NCI-H1092 (cell line): ENCODE measurements at regions not wholly inside any gene's neighbourhood (a gene's known extent, or its start where the extent isn't known, plus 50 kb on each side); places are given as distances from the start of the nearest gene placed in this dataset.

ENCODE experiments used
- DNase-seq: peaks from one replicate; lab custom pipeline; 2025; lab: John Stamatoyannopoulos, UW

DNA sequence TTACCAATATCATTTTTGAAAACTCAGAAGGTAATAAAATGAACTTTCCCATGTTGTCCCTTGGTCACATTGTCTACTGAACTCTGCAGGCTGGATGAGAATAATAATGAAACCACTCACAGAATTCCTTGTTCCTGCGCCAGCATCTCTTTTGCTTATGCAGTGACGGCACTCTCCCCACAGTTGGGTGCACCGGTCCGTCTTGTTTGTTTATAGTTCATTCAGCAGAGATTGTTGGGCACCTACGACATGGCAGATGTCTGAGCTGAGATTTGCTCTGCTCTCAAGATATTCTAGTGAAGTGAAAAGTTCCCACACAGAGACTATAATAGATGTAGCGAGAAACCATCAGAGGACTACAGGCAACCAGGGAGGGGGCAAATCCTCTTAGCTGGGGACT lies 375.7 kb upstream of the CDH11 start:
- no peak for DNase-seq

- DNase-seq: no peak
These were observed 373.2 kb upstream of the CDH11 start for GRCh38 chr16:65495106-65495505.

DNA sequence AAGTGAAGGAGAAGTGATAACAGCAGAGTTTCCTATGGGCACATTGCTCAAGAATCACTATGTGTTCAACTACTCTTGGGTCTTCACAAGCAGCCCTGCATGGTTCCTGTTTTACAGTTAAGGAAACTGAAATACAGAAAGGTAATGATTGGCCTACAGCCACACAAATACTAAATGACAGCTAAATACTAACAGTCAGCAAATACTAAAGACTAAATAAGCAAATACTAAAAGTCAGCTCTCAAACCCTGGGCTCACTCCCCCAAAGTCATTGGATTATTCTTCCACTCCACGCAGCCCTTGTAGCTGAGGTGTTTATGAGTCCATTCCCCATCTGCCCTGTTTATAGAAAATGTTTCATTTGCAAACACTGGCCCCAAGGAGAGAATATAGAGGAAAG lies 372.7 kb upstream of the CDH11 start:
- DNase-seq: no peak

- no peak for DNase-seq
These were observed 372.2 kb upstream of the CDH11 start for GRCh38 chr16:65494080-65494479.

DNA sequence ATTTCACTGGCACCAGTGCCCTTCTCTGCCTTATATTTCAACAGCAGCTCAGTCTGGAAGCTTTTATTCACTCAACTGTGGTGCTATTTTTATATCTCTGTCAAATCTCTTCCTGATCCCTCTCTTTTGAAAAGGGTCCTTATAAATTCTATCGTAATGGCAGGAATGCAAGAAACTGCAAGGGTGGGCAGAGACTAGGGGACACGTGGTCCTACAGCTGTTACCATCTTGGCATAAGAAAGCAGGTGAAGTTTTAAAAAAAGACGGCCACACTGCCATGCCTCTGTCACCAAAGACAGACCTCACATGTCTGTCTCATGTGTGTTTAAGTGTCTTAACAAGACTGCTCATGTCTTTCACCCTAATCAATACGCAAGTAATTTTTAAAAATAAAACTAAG lies 368.4 kb upstream of the CDH11 start:
- no peak for DNase-seq

- DNase-seq: no peak
These were observed 367.7 kb upstream of the CDH11 start for GRCh38 chr16:65489531-65490023.

GRCh38 chr16:65487231-65487630 lies 365.4 kb upstream of the CDH11 start:
- no peak for DNase-seq

GRCh38 chr16:65481956-65482355 lies 360.1 kb upstream of the CDH11 start:
- DNase-seq: no peak

- peak; percentile 13 for DNase-seq
These were observed 358.6 kb upstream of the CDH11 start for GRCh38 chr16:65480281-65481091.

DNA sequence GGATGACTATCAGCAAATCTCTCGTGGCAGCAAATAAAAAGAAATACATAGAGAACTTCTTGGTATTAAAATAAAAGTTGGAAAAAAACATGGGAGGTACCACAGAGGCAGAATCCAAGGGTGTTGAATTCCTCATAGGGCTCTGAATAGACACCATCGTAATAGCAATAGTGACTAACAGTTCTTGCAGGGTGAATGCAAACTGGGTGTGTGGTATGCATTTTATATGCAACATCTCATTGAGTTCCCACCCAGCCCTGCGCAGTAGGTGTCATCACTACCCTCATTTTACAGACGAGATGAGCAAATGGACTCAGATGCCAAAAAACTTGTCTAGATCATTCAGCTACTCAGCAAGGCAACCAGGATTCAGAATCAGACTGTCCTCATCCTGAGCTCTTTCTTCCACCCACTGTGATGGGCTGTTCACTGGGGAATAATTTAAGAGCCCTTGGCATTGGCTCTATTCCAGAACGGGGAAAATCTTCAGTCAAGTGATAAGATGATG lies 354.6 kb upstream of the CDH11 start:
- no peak for DNase-seq

DNA sequence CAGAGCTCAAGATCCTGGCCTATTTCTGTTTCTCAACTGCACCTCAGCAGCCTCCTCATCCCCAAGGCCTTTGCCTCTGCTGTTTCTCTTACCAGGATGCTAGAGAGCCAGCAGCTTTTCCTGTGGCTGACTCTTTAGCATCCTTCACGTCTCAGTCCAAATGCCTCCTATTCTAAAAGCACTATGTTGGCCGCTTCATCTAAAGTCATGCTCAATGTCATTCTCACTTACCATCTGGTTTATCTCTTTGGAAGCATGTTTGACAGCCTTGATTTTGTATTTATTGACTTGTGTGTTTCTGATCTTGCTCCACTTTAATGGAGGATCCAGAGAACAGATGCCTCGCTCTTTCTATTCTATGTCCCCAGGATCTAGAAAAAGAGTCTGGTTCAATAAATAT lies 351.8 kb upstream of the CDH11 start:
- no peak for DNase-seq

GRCh38 chr16:65469116-65469515 lies 347.3 kb upstream of the CDH11 start:
- no peak for DNase-seq

GRCh38 chr16:65468133-65468532 lies 346.3 kb upstream of the CDH11 start:
- no peak for DNase-seq

- no peak for DNase-seq
These were observed 341.9 kb upstream of the CDH11 start for GRCh38 chr16:65463652-65464260.

DNA sequence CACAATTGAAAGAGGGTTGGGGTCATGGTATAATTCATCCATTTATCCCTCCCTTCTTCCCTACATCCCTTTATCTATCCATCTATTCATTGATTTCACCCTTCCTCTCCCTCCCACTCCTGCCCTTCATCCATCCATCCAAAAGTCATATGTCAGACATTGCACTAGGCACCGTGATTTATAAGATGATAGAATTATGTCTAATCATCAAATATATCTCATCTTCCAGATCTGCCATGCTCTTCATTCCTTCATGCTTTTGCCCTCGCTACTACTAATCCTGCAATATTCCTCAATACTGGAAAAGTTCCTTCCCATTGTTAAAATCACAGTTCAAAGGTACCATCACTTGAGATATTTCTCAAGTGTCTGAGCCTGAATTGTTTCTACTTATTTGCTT lies 335.2 kb upstream of the CDH11 start:
- no peak for DNase-seq

DNA sequence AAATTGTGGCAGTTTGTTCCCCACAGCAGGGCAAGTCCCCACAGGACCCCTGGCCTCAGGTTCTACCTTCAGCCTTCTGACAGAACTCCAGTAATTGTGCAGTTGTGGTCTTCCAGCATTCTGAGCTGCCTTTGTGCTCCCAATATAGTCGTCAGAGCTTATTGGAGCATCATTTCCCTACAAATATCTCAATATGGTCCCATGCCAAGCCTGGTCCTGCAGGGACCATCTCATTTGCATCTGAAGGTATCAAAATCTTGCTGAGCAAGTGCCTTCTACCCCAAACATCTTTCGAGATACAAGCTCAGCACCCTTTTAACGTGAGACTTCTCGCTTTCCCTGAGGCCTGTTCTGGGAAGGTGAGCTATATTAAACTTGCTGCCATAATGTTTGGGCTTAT lies 333.9 kb upstream of the CDH11 start:
- DNase-seq: no peak

DNA sequence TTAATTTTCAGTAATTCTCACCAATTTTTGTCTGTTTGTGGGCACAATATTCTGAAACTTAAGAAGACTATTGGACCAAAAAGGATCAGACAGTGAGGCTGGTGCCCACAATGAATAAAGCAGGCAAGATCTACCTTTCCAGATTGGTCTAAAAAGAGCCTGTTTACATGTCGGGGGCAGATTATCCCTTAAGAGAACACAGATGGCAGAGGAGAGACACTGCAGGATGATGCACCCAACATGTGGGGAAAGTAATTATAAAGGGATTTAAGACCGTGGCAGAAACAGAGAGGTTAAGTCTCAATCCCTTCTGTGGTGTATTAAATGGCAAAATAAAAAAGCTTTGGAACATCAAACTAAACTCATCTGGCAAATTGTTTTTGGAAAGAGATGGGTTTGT lies 331.8 kb upstream of the CDH11 start:
- peak; percentile 8 for DNase-seq

GRCh38 chr16:65449526-65449925 lies 327.7 kb upstream of the CDH11 start:
- no peak for DNase-seq

GRCh38 chr16:65446427-65446826 lies 324.6 kb upstream of the CDH11 start:
- DNase-seq: no peak

DNA sequence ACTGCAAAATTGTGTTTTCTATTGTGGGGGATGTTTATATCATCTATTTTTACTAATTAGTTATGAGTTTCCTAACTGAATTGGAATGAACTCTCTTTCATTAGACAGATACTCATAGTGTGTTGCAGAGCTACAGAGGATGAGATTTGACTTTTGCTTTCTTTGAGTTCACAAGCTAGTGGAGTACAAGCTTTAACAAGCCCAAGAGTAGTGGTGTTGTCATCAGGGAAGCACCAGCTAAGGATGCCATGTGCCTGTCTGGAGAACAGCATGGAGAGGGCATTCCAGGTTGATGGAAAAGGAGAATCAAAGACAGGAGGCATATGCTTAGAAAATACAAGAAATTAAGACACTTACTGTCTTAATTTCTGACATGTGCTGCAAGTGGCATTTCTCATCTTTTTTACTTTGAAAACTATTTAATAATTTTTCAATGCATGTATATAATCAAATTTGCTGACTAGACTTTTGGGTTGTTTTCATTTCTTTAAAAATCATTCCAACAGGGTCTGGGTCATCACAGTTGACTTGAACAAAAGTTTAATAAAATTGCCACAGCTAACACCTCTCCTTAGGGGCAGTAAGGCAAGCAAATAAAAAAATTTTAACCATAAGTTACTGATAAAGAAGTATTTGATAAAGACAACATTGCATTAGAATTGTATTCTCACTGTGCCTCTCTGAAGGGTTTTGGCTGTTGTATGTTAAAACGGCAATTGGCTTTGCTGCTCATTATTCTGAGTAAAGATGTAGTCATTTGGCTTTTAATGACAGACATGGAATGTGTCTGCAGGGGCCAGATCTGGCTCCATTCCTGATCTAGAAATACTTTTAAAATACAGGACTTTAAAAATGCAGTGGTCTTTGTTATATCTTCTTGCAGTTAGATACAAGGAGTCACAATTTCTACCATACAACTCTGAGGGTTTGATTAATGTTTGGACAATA lies 323.7 kb upstream of the CDH11 start:
- no peak for DNase-seq

DNA sequence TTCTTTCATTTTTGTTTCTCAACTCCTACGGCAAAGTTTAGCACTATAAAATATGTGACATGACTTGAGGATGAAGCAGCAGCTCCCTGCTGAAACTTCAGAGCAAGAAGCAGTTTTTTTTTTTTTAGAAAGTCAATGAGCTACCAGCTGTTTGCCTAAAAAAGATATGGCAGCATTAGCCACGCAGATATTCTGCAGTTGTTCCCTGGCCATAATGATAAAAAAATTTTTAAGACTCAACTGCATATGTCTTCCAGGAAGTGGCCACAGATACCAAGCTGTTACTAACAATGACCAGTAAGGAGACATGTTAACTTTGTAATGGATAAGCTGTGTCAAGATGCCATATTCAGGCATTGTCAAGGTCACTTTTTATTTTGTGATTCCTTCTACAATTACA lies 319.6 kb upstream of the CDH11 start:
- no peak for DNase-seq

DNA sequence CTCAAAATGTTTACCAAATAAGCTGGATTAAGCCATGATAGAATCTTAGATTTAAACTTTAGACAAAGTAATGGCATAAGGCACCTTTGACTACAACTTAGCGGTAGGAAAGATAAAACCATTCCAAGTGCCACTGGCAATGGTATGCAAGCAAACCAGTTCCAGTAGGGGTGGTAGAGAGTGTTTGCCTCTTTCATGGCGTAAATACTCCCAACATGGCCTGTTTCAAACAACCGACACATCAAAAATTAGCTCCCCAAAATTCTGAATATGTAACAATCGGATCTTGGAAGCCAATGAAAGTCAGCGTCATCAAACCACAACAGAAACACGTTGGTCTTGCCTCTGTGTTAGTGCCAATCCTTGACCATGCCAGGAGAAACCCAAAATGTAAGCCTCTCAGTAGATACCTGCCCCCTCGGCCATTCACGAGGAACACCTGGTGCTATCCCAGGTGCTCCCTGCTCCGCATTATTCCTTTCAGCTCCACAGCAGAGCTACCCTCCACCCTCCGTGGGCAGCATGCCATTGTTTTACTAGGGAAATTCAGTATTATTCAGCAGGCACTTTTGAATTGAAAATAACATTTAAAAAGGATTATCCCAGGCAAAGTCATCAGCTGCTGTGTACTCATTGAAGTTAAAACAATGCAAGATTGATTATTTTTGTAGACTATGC lies 307.8 kb upstream of the CDH11 start:
- no peak for DNase-seq
